HG03139 (cell line): ENCODE measurements at regions not wholly inside any gene's neighbourhood (a gene's known extent, or its start where the extent isn't known, plus 50 kb on each side); places are given as distances from the start of the nearest gene placed in this dataset.

Source experiments
- ATAC-seq: cut with Tn5 transposase; IDR thresholded peaks from one replicate; pipeline ENCODE4 v1.9.1; 2021; ENCODE audit not compliant: unreplicated experiment

DNA sequence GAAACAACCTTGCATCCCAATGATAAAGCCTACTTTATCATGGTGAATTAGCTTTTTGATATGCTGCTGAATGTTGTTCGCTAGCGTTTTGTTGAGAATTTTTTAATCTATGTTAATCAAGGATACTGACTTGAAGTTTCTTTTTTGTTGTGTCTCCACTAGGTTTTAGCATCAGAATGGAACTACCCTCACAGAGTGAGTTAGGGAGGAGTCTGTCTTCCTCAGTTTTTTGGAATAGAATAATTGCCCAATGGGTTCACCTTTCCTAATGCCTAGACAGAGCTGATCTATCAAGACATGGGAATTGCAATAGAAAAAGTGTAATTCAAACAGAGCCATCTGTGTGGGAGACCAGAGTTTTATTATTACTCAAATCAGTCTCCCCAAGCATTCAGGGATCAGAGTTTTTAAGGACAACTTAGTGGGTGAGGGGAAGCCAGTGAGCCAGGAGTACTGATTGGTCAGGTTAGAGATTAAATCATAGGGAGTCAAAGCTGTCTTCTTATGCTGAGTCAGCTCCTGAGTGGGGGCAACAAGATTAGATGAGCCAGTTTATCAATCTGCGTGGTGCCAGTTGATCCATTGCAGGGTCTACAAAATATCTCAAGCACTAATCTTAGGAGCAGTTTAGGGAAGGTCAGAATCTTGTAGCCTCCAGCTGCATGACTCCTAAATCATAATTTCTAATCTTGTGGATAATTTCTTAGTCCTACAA is 237.4 kb upstream of the PPP2R3A start:
- no peak for ATAC-seq

DNA sequence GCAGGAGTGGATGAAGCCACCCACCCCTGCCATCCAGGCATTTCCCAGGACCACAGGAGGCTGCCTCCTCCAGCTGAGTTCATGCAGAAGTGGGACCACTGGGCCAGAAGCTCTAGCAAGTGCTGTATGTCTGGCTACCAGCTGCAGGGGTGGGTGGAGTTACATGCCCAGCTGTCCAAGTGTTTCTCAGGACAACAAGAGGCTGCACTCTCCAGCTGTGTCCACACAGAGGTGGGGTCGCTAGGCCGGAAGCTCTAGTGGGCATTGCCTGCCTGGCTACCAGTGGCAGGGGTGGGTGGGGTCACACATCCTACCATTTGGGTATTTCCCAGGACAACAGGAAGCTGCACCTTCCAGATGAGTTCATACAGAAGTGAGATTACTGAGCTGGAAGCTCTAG is 234.0 kb upstream of the PPP2R3A start:
- no peak for ATAC-seq

DNA sequence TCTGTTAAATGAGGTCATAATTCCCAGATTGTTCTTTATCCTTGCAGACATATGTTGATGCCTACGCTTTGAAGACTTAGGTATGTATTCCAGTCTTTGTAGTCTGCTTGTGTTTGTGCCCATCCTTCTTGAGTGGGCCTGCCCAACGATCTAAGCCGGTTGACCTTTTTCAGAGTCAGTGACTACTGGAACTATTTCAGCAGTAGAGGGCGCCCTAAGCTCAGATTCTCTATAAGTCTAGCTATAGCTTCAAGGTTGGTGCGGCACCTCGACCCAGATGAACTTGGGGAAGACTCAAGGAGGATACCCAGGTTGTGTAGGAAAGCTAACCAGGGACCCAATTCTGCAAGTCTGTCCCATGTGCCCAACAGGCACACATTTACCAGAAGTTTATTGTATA is 228.8 kb upstream of the PPP2R3A start:
- no peak for ATAC-seq

DNA sequence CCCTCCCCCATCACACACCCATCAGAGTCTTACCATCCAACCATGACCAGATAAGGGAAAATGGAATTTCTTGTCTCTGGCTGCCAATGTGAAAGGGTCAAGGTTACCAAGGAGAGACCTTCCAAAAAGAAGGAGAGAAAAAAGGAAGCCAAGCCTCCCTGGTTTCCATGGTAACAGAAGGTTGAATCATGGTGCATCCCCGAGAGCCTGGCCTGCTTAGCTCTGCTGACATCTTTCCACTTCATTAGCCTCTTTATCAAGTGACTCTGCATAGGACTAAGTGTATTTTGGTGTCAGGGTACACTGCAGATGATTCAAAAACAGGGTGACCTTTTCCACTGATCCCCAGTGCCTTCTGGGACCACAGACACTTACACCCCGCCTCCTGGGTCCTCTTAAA is 225.7 kb upstream of the PPP2R3A start:
- ATAC-seq: no peak

DNA sequence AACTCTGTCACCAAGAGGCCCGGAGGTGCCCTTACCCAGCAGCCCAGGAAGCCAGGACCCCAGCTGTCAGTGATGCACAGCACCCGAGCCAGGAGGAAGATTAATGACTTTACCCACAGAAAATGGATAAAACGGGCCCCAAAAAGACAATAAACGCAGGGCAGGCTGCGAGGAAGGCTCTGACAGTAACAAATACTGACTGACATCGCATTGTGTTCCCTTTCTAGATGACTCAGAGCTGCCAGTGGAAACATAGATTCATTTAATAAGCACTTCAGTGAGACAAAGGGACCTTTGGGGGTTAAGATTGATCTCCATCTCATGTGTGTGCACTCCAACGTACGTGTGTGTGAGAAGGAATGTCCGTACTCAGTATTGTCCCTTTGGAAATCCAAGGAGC is 225.3 kb upstream of the PPP2R3A start:
- ATAC-seq: no peak

DNA sequence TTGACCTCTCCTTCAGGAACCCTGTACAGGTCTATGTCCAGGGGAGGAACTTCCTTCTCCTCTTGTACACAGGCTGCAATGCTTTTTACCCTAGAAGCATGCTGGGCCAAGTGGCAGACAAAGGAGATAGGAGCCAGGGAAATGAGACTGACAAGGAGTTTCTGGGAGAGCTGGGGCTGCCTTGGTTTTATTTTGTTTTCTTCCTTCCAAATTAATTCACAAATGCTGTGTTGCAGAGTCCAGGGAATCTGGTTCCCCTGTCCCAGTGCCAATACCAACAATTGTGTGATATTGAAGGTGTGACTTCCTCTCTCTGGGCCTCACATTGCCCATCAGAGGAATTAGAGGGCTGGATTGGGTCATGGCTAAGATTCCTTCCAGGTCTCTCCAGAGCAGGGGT is 224.8 kb upstream of the PPP2R3A start:
- no peak for ATAC-seq

DNA sequence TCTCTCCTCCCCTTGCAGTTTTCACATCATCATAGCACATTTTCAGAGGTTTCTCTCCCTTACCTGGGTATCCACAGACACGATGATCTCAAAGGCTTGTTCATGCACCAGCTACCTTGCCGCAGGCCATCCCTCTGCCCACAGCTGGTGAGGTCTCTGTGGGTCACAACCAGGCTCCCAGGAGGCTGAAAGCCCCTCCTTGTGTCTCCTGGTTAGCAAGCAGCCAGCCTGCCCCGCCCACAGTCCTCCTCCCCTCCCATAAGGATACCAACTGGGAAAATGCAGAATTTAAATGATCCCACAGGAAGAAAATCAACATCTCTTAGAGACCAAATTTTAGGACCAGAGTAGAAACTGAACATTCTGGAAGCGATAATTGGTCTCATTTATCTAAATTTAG is 213.5 kb upstream of the PPP2R3A start:
- ATAC-seq: no peak

DNA sequence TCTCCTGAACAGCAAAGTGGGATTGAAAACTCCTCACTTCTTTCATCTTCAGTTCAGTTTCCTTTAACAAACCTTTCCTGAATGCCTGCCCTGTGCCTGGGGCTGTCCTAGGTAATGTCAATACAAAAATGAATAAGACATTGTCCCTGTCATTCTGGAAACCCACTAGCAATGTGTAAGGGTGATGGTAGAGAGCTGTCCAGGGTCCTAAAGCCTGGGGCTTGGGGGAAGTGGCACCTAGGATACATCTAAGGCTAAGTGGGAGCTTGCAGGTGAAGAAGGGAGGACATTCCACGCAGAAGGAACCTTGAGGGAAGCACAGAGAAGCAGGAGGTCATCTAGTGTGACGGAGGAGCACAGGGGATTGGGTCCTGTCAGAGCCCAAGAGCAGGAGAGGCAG is 212.7 kb upstream of the PPP2R3A start:
- no peak for ATAC-seq

DNA sequence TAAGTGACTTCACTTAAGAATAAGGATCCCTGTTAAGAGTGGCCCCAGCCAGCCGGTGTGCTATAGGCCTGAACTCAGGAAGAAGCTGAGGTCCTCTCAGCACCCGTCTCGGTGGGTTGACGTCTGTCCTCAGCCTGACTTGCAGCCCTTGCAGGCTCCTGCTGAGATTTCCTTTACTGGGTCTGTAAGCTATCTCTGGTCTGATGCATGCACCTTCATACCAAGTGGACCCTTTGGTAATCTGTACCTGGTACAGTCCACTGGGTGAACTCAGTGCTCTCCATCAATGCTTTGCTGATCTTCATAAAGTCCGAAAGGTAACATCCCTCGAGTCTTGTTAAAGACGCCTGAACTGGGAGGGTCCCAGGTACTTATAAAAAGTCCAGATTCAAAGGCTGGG is 212.0 kb upstream of the PPP2R3A start:
- no peak for ATAC-seq

DNA sequence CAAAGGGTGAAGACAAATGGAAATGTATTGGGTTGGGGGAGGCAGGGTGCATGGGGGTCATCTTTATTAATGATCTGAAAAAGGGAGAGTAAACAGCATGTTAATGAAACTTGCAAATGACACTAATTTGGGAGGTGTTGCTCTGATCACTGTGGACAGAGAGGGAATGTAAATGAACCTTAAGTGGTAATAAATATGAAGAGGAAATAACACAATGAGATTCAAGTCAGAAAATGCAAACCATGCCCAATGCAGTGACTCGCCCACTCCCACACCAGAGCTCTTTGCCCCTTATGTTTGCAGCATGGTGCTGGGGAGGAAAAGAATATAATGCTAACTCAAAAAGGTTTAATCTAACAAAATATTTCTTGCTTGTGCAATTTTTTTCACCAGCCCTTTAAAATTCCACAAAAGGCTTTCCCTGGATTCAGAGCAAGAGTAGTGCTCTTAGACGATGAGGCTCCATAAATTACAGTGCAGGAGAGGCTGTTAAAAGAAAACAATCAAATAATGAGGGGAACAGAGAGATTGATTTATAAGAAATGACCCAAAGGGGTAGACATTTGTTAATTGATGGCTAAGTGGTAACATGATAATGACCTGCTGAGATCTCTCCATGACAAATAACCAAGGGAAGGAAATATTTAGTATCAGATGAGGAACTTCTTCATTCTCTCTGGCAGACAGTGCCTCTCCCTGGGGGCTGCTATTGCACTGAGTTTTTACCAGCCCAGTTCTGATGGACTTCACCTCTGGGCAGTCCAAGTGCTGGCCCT is 210.0 kb upstream of the PPP2R3A start:
- no peak for ATAC-seq

DNA sequence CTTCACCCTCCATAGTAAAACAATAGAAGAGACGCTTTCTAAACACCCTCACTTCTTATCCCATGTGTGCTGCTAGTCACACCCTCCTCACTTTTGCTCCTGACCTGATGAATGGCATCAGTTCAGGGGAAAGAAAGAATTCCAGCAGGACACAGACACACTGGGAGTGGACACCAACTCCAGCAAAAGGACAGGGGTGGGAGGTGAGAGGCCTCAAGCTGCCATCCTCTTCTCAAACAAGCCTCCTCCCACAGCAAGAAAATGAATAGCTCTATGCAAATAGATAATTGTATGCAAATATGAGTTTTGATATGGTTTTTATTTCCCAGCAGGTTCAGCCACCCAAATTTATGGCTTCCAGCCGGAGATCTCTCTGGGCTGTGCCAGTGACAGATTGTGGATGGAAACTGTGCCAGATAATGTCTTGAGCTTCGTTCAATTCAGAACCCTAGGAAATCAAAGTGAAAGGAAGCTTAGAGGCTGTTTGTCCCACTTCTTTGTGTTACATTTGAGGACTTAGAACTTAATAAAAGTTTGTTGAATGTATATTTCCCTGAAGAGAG is 209.3 kb upstream of the PPP2R3A start:
- ATAC-seq: no peak

DNA sequence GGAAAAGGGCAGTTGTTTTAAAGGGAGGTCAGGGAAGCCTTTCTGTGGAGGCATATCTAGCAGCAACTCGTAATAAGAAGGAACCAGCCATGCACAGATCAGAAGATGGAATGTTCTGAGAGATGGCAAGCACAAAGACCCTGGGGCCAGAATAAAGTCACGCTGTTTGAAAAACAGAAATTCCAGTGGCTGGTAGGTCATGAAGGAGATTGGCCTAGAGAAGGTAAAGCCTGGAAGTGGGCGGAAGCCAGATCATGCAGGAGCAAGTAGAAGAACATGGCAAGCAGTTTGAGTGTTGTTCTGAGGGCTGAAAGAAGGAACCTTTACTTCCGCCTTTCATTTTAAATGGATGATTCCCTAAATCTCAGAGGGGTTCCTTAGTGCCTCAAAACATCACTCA is 208.1 kb upstream of the PPP2R3A start:
- no peak for ATAC-seq

DNA sequence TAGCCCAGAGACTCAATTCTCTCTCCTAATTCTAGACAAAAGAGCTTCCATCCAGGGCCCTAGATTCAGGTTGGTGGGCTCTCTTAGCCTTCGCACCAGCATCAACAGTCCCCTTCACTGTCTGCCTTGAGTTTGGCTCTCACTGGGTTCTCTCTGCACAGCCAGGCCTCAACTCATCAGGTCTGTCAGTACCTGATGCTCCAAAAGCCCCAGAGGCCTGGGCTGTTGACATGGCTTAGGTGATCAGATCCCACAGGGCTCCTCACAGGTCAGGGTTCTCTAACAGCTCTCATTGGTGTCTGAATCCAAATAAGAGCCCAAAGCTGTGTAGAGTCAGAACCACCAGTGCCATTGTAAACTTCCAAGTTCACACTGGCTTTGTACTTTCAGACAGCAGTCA is 206.6 kb upstream of the PPP2R3A start:
- no peak for ATAC-seq

DNA sequence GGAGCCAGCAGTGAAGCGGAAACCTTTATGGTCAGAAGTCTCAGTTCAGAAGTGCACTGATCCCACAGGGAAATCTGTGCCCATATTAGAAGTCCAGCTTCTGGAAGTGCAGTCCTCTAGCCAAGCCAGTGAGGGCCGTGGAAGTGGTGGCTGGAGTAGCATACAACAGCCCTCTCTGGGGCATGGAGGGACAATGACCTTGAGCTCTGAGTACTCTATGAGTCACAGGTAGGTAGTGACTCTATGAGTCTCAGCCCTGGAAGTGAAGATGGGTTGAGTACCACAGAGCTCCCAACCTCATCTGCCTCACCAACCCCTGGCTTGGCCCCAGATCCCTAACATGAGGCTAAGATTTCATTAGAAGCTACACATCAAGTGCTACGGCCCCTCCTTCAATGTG is 205.9 kb upstream of the PPP2R3A start:
- no peak for ATAC-seq

DNA sequence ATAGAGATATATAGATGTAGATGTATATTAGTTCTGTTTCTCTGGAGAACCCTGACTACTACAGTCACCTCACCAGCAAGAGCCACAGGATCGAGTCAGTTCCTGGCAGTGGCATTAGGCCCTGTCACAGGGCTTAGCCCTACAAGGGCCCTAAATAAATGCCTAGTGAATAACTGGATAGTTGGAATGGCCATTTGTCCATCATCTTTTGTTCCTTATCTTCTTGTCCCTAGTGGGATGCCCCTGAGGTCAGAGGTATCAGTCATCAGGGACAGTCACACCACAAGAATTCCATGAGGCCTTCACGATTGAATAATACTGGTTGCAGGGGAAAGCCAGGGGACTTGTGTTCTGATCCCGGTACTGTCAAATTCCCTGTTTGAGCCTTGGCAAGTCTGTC is 204.9 kb upstream of the PPP2R3A start:
- no peak for ATAC-seq

DNA sequence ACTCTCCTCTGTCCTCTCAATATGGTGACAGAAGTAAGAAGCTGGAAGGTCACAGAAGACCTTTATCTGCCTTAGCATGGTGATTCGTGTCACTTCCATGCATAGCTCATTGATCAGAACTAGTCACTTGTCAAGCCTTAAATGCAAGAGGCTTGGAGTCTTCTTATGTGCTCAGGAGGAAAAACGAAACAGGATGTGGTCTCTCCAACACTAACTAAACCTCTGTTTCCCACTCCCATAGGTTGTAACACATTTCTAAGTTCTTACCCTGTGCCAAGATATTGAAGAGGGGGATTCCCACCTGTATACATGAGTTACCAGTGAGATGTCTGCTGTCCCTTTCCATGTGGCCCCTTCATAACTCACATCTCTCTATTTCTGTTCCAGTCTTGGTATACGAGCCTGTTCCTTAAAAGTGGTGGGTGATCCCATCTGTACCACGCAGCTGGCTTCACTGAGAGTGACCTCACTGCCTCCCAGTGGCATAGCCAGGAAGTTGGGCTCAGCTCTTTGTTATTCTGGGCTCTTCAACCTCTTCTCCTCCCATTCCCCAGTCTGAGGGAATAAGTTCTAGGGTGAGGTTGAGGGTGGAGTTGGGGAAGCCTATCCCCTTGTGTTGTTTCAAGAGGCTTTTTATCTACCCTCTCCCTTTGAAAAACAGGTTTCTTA is 203.2 kb upstream of the PPP2R3A start:
- no peak for ATAC-seq

DNA sequence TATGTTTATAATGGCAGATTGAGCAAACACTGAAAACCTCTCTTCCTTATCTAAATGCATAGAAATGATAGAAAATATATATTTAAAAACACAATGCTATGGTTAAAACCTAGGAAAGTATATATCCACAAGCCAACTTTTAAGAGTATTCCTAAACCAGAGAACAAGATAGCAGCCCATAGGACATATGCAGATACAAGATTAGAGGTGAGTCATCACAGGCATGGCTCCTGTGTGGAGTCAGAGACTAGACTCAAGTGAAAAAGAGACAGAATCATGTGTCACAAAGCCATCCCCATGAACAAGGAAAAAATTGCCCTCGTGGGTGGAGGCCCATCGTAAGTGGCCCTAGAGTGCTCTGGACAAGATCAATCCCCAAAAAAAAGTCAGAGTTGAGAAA is 199.4 kb upstream of the PPP2R3A start:
- ATAC-seq: no peak

DNA sequence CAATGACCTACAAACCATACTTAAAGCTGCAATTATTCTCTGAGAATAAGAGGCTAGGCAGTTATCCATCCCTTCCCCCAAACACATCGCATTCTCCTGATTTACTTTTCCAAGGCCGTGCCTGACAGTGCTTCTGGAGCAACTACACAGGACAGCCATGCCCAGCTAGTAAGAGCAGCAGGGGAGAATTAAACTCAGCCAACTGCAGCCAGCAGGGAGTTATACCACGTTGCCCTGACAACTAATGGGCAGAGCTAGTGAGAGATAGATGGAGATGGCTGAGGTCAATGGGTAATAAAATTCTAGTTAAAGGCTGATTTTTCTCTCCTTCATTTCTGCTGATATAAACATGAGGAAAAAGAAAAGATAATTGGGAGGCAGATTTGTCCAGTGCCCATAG is 193.8 kb upstream of the PPP2R3A start:
- ATAC-seq: no peak

DNA sequence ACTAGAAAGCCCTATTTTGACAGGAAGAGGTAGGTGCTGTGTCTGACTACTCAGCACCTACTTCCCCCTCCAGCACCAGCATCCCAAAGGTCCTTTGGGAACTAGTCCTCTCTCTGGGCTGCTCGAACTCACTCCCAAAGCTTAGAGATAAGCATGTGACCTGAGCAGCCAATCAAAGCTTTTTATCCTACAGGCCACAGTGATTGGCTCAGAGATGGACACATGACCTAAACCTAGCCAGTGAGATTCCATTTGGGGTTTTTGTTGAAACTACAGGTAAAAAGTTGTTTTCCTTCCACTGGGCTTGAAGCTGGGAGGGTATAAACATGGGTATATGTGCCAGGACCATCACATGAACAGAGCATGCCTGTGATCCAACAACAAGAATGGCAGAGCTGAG is 186.5 kb upstream of the PPP2R3A start:
- no peak for ATAC-seq

DNA sequence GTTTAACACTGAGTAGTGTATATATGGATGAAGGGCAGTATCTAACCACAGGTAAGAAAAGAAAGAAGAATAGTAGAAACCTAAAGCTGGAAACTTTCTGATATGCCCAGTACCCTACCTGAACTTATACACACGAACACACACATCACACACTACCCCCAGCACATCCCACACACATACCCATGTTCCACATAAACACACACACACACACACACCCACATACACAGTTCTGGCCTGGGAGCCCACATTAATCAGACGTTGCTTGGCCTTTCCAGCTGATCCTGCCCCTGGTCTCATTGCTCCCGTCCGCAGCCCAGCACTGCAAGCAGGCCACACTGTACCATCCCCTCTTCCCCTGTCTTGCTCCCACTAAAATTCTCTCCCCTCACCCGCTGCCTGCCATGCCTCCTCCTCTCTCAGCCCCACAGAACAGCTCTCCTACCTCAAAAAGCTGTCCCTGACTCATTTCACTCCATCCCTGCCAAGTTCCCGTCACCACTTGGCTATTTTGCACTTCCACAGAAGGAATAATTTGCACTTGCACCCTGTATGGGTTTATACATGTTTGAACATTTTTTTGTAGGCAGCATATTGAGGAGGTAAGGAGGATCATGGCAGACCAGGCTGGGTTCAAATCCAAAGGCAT is 185.8 kb upstream of the PPP2R3A start:
- ATAC-seq: no peak

DNA sequence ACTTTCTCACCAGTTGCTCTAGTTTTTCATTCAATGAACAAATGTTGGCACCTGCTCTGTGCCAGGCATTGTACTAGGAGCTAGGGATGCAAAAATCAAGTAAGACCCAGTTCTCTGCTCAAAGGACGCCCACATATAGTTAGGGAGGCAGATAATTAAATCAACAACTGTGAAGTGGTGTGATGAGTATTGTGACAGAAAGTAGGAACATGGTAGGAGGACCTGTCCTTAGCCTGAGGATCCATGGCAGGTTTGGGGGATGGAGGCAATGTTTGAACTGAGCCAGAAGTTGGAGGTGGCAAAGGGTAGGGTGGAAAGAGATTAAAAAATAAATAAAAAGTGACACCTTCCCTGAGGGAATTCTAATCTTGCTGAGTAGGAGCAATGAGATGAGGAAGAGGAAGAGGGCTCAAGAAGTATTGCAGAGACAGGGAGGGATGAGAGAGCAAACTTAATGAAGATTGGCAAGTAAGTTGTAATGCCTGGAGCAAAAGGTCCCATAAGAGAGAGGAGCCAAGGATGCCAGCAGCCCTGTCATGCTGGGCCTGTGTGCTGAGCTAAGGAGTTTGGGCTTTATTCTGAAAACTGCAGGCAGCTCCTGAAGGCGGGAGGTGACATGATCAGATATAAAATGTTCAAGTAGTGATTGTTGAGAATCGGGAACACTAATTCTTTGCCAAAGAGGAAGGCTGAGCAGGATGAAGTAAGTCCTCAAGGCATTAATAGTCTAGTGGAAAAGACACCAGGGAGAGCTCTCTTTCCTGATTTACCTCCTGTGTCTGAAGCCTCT is 184.3 kb upstream of the PPP2R3A start:
- ATAC-seq: no peak
